ENCODE measurements at regions not wholly inside any gene's neighbourhood (a gene's known extent, or its start where the extent isn't known, plus 50 kb on each side); places are given as distances from the start of the nearest gene placed in this dataset.

DNA sequence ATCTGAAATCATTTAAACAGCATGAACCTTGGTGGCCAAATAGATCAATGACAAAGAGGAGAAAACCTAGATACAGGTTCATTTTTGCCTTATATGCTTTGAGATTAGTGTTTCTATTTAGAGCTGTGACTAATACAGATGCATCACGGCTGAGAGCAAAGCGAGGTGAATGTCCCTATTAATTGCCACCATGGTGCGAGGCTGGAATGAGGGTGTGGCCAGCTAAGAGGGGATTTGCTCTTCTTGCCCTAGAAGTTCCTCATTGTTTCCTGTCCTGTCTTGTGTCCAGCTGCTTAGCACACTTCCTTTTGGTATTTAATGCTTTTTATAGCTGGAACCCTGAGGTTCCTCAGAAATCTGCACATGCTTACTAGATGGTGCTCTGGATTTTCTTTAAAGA lies 339.1 kb upstream of the RGMA start:
- Histone ChIP-seq H3K9ac (no peak overlapping the region), H3K27me3 (ENCODE audit: insufficient read depth) (no peaks in the 10 kb centered on the region), H4K20me1 (ENCODE audit: insufficient read depth) (no peaks in the 10 kb centered on the region), H3K36me3 (replicated peaks in 1 of 2; ENCODE audit: control insufficient read depth in 1 of 2, insufficient read depth in 2 of 2, low read length in 1 of 2) (no peaks in the 10 kb centered on the region), H3K9me2 (no peaks in the 10 kb centered on the region), H3K4me1 (ENCODE audit: control insufficient read depth in 1 of 2, insufficient read depth in 2 of 2, low read depth in 1 of 2, low read length in 1 of 2) (no peaks in the 10 kb centered on the region), H3F3A (replicated peaks; ENCODE audit: insufficient read depth) (no peaks in the 10 kb centered on the region), H3K9me3 (no peaks in the 10 kb centered on the region), H3K4me3 (ENCODE audit: low read depth in 2 of 2, low read length in 1 of 2) (no peak overlapping the region), H3K4me2 (no peak overlapping the region), H3K79me2 (ENCODE audit: insufficient read depth) (no peaks in the 10 kb centered on the region), H2AFZ (ENCODE audit: low read depth) (no peak overlapping the region), H3K27ac (ENCODE audit: low read depth in 2 of 2, low read length in 1 of 2) (no peak overlapping the region)
- DNase-seq: no peak
- TF ChIP-seq TAF1 (IDR thresholded peaks at IDR 0.05; ENCODE audit: borderline replicate concordance, low read depth, low read length) (no peak), MXI1 (IDR thresholded peaks at IDR 0.05; ENCODE audit: low read depth, low read length) (no peak), YY1 (IDR thresholded peaks at IDR 0.05; ENCODE audit: low read depth) (no peak), FOXJ3 (CRISPR knock-in tag; IDR thresholded peaks at IDR 0.05) (no peak), EP300 (IDR thresholded peaks at IDR 0.05; ENCODE audit: borderline replicate concordance in 1 of 2, low read depth in 1 of 2, low read length in 1 of 2) (no peak), GATA2 (CRISPR knock-in tag; IDR thresholded peaks at IDR 0.05) (no peak), TEAD4 (IDR thresholded peaks at IDR 0.05; ENCODE audit: borderline replicate concordance, insufficient read depth) (no peak), GABPA (IDR thresholded peaks at IDR 0.05; ENCODE audit: low read depth) (no peak), TCF12 (IDR thresholded peaks at IDR 0.05) (no peak), SMC3 (IDR thresholded peaks at IDR 0.05; ENCODE audit: low read depth, low read length) (no peak), EZH2phosphoT487 (IDR thresholded peaks at IDR 0.05; ENCODE audit: borderline replicate concordance, low read depth) (no peak), FOXM1 (IDR thresholded peaks at IDR 0.05; ENCODE audit: low read depth) (no peak), SIN3A (IDR thresholded peaks at IDR 0.05; ENCODE audit: borderline replicate concordance, low read depth, low read length) (no peak)
- TF ChIP-seq, protein P1, sequence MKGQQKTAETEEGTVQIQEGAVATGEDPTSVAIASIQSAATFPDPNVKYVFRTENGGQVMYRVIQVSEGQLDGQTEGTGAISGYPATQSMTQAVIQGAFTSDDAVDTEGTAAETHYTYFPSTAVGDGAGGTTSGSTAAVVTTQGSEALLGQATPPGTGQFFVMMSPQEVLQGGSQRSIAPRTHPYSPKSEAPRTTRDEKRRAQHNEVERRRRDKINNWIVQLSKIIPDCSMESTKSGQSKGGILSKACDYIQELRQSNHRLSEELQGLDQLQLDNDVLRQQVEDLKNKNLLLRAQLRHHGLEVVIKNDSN (IDR thresholded peaks at IDR 0.05; ENCODE audit: borderline replicate concordance, low read depth): no peak
- TF ChIP-seq, protein P2, sequence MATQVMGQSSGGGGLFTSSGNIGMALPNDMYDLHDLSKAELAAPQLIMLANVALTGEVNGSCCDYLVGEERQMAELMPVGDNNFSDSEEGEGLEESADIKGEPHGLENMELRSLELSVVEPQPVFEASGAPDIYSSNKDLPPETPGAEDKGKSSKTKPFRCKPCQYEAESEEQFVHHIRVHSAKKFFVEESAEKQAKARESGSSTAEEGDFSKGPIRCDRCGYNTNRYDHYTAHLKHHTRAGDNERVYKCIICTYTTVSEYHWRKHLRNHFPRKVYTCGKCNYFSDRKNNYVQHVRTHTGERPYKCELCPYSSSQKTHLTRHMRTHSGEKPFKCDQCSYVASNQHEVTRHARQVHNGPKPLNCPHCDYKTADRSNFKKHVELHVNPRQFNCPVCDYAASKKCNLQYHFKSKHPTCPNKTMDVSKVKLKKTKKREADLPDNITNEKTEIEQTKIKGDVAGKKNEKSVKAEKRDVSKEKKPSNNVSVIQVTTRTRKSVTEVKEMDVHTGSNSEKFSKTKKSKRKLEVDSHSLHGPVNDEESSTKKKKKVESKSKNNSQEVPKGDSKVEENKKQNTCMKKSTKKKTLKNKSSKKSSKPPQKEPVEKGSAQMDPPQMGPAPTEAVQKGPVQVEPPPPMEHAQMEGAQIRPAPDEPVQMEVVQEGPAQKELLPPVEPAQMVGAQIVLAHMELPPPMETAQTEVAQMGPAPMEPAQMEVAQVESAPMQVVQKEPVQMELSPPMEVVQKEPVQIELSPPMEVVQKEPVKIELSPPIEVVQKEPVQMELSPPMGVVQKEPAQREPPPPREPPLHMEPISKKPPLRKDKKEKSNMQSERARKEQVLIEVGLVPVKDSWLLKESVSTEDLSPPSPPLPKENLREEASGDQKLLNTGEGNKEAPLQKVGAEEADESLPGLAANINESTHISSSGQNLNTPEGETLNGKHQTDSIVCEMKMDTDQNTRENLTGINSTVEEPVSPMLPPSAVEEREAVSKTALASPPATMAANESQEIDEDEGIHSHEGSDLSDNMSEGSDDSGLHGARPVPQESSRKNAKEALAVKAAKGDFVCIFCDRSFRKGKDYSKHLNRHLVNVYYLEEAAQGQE (IDR thresholded peaks at IDR 0.05; ENCODE audit: low read depth, low read length): no peak
- TF ChIP-seq, protein P3, sequence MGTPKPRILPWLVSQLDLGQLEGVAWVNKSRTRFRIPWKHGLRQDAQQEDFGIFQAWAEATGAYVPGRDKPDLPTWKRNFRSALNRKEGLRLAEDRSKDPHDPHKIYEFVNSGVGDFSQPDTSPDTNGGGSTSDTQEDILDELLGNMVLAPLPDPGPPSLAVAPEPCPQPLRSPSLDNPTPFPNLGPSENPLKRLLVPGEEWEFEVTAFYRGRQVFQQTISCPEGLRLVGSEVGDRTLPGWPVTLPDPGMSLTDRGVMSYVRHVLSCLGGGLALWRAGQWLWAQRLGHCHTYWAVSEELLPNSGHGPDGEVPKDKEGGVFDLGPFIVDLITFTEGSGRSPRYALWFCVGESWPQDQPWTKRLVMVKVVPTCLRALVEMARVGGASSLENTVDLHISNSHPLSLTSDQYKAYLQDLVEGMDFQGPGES (IDR thresholded peaks at IDR 0.05; ENCODE audit: low read depth, low read length): no peak
- TF ChIP-seq, protein P4, sequence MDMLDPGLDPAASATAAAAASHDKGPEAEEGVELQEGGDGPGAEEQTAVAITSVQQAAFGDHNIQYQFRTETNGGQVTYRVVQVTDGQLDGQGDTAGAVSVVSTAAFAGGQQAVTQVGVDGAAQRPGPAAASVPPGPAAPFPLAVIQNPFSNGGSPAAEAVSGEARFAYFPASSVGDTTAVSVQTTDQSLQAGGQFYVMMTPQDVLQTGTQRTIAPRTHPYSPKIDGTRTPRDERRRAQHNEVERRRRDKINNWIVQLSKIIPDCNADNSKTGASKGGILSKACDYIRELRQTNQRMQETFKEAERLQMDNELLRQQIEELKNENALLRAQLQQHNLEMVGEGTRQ (IDR thresholded peaks at IDR 0.05; ENCODE audit: borderline replicate concordance, low read depth, low read length): no peak
- CTCF ChIA-PET: interaction anchor here (0.9 to 1.6 kb wide), 4 partner anchors 10 to 38 kb away, joined by 3 to 4 read pairs (median 3); no protein-coding TSS in a partner anchor
- WGBS (ENCODE audit: low lambda C conversion rate): 16% methylated on average over 3 of the region's 3 CpGs
- POLR2A ChIA-PET: no interaction called here

Data from SK-N-SH (cell line).